GM21717 (cell line): ENCODE measurements at regions not wholly inside any gene's neighbourhood (a gene's known extent, or its start where the extent isn't known, plus 50 kb on each side); places are given as distances from the start of the nearest gene placed in this dataset.
"Not testable (repeated sequence)": the region's sequence is repeated elsewhere in the genome, so short reads cannot be mapped to it uniquely, and the experiment has no call there.

Source experiments
- ATAC-seq: cut with Tn5 transposase; IDR thresholded peaks from one replicate; pipeline ENCODE4 v1.9.1; 2021; ENCODE audit warnings: mild to moderate bottlenecking, moderate library complexity; ENCODE audit not compliant: unreplicated experiment

GRCh38 chr19:28159065-28159464, 1053.9 kb downstream of the UQCRFS1 start:
- ATAC-seq = no peak

- no peak for ATAC-seq
Observed at GRCh38 chr19:28155265-28155664, 1057.7 kb downstream of the UQCRFS1 start.

- ATAC-seq = no peak
Observed at GRCh38 chr19:28154077-28154476, 1058.9 kb downstream of the UQCRFS1 start.

GRCh38 chr19:28153123-28153522, 1059.8 kb downstream of the UQCRFS1 start:
- no peak for ATAC-seq

GRCh38 chr19:28152195-28152594, 1060.8 kb downstream of the UQCRFS1 start:
- no peak for ATAC-seq

GRCh38 chr19:28150129-28150528, 1062.8 kb downstream of the UQCRFS1 start:
- ATAC-seq = no peak

GRCh38 chr19:28148554-28148953, 1064.4 kb downstream of the UQCRFS1 start:
- no peak for ATAC-seq

GRCh38 chr19:28142258-28142657, 1070.7 kb downstream of the UQCRFS1 start:
- ATAC-seq = no peak

GRCh38 chr19:28140201-28140600, 1072.8 kb downstream of the UQCRFS1 start:
- no peak for ATAC-seq

- no peak for ATAC-seq
Observed at GRCh38 chr19:28137772-28138171, 1075.2 kb downstream of the UQCRFS1 start.

GRCh38 chr19:28136796-28137195, 1076.2 kb downstream of the UQCRFS1 start:
- ATAC-seq = no peak

GRCh38 chr19:28135825-28136224, 1077.1 kb downstream of the UQCRFS1 start:
- no peak for ATAC-seq

GRCh38 chr19:28134311-28134710, 1078.6 kb downstream of the UQCRFS1 start:
- no peak for ATAC-seq

GRCh38 chr19:28130881-28131280, 1082.1 kb downstream of the UQCRFS1 start:
- not testable (repeated sequence) for ATAC-seq

GRCh38 chr19:28130066-28130511, 1082.9 kb downstream of the UQCRFS1 start:
- ATAC-seq = no peak

GRCh38 chr19:28128341-28128740, 1084.6 kb downstream of the UQCRFS1 start:
- no peak for ATAC-seq

GRCh38 chr19:28126135-28126898, 1086.6 kb downstream of the UQCRFS1 start:
- no peak for ATAC-seq

GRCh38 chr19:28122734-28123133, 1090.2 kb downstream of the UQCRFS1 start:
- no peak for ATAC-seq

- no peak for ATAC-seq
Observed at GRCh38 chr19:28118235-28118634, 1094.7 kb downstream of the UQCRFS1 start.

GRCh38 chr19:28117143-28117542, 1095.8 kb downstream of the UQCRFS1 start:
- ATAC-seq = no peak

GRCh38 chr19:28116379-28116778, 1096.6 kb downstream of the UQCRFS1 start:
- ATAC-seq = not testable (repeated sequence)

- no peak for ATAC-seq
Observed at GRCh38 chr19:28103921-28104320, 1109.0 kb downstream of the UQCRFS1 start.

- ATAC-seq = not testable (repeated sequence)
Observed at GRCh38 chr19:28084659-28085157, 1128.2 kb downstream of the UQCRFS1 start.
